ENCODE measurements at regions not wholly inside any gene's neighbourhood (a gene's known extent, or its start where the extent isn't known, plus 50 kb on each side); places are given as distances from the start of the nearest gene placed in this dataset.

DNA sequence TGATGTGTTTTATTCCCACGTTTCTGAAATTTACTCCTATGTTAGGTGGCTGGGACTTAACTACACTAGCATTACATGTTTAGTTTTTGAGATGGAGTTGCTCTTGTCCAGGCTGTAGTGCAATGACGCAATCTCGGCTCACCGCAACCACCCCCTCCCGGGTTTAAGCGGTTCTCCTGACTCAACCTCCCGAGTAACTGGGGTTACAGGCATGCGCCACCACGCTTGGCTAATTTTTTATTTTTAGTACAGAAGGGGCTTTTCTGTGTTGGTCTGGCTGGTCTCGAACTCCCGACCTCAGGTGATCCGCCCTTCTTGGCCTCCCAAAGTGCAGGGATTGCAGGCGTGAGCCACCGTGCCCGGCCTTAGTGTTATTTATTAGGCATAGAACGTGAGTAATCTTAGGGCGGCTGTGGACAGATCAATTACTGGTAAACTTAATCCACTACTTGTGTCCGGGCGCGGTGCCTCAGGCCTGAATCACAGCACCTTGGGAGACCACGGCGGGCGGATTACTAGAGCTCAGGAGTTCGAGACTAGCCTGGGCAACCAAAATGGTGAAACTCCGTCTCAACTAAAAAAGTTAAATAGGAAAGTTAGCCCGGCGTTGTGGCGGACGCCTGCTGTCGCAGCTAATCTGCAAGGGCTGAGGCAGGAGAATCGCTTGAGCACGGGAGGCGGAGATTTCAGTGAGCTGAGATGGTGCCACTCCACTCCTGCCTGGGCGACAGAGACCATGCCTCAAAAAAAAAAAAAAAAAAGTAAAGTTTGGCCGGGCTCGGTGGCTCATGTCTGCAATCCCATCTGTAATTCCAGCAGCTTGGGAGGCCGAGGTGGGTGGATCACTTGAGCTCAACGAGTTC is 123.7 kb upstream of the BTN3A2 start:
- Mint-ChIP-seq H3K4me1 (peaks cover 32% of the 10 kb centered on the region), H3K27me3 (no peaks in the 10 kb centered on the region), H3K36me3 (peaks cover 3% of the 10 kb centered on the region), H3K4me3 (peak overlapping the region; percentile 85), H3K9me3 (no peaks in the 10 kb centered on the region), H3K27ac (peak overlapping the region; percentile 98)
- peak; percentile 9 for ATAC-seq (ENCODE audit: low read depth)
- DNase-seq, result peak; percentile 67
- POLR2A ChIA-PET, result interaction anchor here (0.5 to 2.9 kb wide), 23 partner anchors 10 to 1597 kb away, joined by 3 to 61 read pairs (median 6); a partner anchor contains a TSS

GRCh38 chr6:26243132-26243531 is 121.9 kb upstream of the BTN3A2 start:
- Mint-ChIP-seq H3K4me3 (no peak overlapping the region), H3K9me3 (no peaks in the 10 kb centered on the region), H3K27me3 (no peaks in the 10 kb centered on the region), H3K27ac (no peak overlapping the region), H3K36me3 (peaks cover 3% of the 10 kb centered on the region), H3K4me1 (peaks cover 32% of the 10 kb centered on the region)
- DNase-seq (no peak), ATAC-seq (ENCODE audit: low read depth) (no peak)
- POLR2A ChIA-PET, result interaction anchor here (0.7 to 4.5 kb wide), 10 partner anchors 9 to 890 kb away, joined by 3 to 31 read pairs (median 4); a partner anchor contains a TSS

DNA sequence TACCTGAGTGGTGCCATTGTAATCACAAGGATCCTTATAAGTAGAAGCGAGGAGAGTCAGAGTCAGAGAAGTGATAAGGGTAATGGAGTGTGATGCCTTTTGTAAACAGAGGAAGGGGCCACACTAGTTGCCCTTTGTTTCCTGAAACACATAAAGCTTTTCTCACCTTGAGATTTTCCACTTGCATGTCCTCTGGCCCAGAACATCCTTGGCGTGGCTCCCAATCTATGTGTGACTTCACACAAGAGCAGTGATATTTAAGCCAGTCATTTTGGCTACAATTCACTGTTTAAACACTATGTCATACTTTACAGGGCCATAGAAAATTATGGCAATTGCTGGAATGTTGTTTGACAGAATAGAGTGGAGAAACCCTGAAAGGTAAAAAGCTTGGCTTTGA is 121.2 kb upstream of the BTN3A2 start:
- POLR2A ChIA-PET, result interaction anchor here (0.6 to 4.5 kb wide), 14 partner anchors 9 to 1623 kb away, joined by 3 to 31 read pairs (median 4); a partner anchor contains a TSS
- Mint-ChIP-seq H3K4me1 (peaks cover 29% of the 10 kb centered on the region), H3K27me3 (no peaks in the 10 kb centered on the region), H3K4me3 (no peak overlapping the region), H3K9me3 (no peaks in the 10 kb centered on the region), H3K27ac (no peak overlapping the region), H3K36me3 (peaks cover 3% of the 10 kb centered on the region)
- DNase-seq (no peak), ATAC-seq (ENCODE audit: low read depth) (no peak)

DNA sequence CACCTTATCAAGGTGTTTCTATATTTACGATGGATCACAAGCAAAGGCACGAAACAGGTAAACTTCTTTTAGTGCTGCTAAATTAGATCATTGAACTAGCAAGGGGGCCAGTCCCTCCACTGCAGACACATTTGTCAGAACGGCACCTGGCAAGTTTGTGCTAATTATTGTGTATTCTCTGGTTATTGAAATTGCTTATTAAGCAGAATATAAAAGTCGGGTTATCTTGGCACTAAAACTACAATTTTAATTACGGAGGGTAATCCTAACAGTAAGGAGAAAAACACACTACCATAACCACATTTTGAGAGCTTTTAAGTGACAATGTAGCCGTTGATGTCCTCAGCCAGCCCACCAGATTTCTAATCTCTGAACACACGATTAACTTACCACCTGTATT is 118.9 kb upstream of the BTN3A2 start:
- ATAC-seq (ENCODE audit: low read depth) (no peak), DNase-seq (no peak)
- Mint-ChIP-seq H3K4me1 (peaks cover 25% of the 10 kb centered on the region), H3K36me3 (peaks cover 2% of the 10 kb centered on the region), H3K27ac (no peak overlapping the region), H3K9me3 (no peaks in the 10 kb centered on the region), H3K4me3 (no peak overlapping the region), H3K27me3 (no peaks in the 10 kb centered on the region)
- POLR2A ChIA-PET, result interaction anchor here (1.8 to 4.5 kb wide), 3 partner anchors 12 to 122 kb away, joined by 4 to 31 read pairs (median 8); a partner anchor contains a TSS

GRCh38 chr6:26246553-26246952 is 118.4 kb upstream of the BTN3A2 start:
- POLR2A ChIA-PET, result interaction anchor here (1.8 to 4.5 kb wide), 2 partner anchors 12 to 123 kb away, joined by 4 to 31 read pairs; a partner anchor contains a TSS
- Mint-ChIP-seq H3K9me3 (no peaks in the 10 kb centered on the region), H3K27ac (no peak overlapping the region), H3K4me3 (no peak overlapping the region), H3K36me3 (peaks cover 2% of the 10 kb centered on the region), H3K4me1 (peaks cover 24% of the 10 kb centered on the region), H3K27me3 (no peaks in the 10 kb centered on the region)
- DNase-seq (no peak), ATAC-seq (ENCODE audit: low read depth) (no peak)

DNA sequence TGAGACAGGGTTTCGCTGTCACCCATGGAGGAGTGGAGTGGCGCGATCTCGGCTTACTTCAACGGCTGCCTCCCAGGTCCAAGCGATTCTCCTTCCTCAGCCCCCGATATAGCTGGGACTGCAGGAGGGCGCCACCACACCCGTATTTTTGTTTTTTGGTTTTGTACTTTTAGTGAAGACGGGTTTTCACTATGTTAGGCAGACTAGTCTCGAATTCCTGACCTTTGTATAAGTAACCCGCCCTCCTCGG is 115.4 kb upstream of the BTN3A2 start:
- H3K36me3 Mint-ChIP-seq, result peaks cover 2% of the 10 kb centered on the region
- POLR2A ChIA-PET, result interaction anchor here (1.3 to 4.4 kb wide), 19 partner anchors 19 to 1644 kb away, joined by 3 to 60 read pairs (median 15); a partner anchor contains a TSS
- no peaks in the 10 kb centered on the region for H3K27me3 Mint-ChIP-seq
- H3K9me3 Mint-ChIP-seq, result no peaks in the 10 kb centered on the region
- H3K4me3 Mint-ChIP-seq, result peak overlapping the region; percentile 90
- H3K27ac Mint-ChIP-seq, result peak overlapping the region; percentile 99
- ATAC-seq (ENCODE audit: low read depth) (peak; percentile 25), DNase-seq (no peak)
- H3K4me1 Mint-ChIP-seq, result peaks cover 19% of the 10 kb centered on the region

- Mint-ChIP-seq H3K27ac (peak overlapping the region; percentile 99), H3K36me3 (peaks cover 2% of the 10 kb centered on the region), H3K4me3 (peak overlapping the region; percentile 90), H3K27me3 (no peaks in the 10 kb centered on the region), H3K9me3 (no peaks in the 10 kb centered on the region), H3K4me1 (peaks cover 16% of the 10 kb centered on the region)
- peak; percentile 79 for DNase-seq
- POLR2A ChIA-PET, result interaction anchor here (0.5 to 4.4 kb wide), 34 partner anchors 20 to 1643 kb away, joined by 3 to 60 read pairs (median 8); partner anchors contain the start of gene HMGN4
- peak; percentile 53 for ATAC-seq (ENCODE audit: low read depth)
Observed at GRCh38 chr6:26249957-26250697, 114.9 kb upstream of the BTN3A2 start.

DNA sequence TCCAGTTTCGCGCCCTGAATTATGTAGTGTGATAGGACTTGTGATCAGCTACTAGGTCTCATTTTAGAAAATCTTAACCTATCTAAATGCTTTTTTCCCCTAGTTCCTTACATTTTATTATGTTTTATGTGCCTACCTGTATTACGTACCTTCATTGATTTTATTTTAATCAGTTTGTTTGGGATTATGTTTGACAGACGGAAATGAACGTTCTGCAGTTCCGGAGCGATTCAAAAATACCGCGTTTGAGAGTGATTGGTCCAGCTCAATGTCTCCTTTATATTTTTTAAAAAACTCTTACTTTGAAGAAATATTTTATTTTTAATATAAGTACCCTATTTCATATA is 114.3 kb upstream of the BTN3A2 start:
- no peaks in the 10 kb centered on the region for H3K9me3 Mint-ChIP-seq
- H3K36me3 Mint-ChIP-seq, result peaks cover 2% of the 10 kb centered on the region
- no peaks in the 10 kb centered on the region for H3K27me3 Mint-ChIP-seq
- peak overlapping the region; percentile 99 for H3K27ac Mint-ChIP-seq
- POLR2A ChIA-PET, result interaction anchor here (0.5 to 4.4 kb wide), 35 partner anchors 20 to 1643 kb away, joined by 3 to 60 read pairs (median 8); partner anchors contain the start of gene HMGN4
- peaks cover 14% of the 10 kb centered on the region for H3K4me1 Mint-ChIP-seq
- peak overlapping the region; percentile 90 for H3K4me3 Mint-ChIP-seq
- ATAC-seq (ENCODE audit: low read depth) (no peak), DNase-seq (no peak)

- Mint-ChIP-seq H3K4me1 (peaks cover 14% of the 10 kb centered on the region), H3K27ac (peak overlapping the region; percentile 99), H3K4me3 (peak overlapping the region; percentile 90), H3K27me3 (no peaks in the 10 kb centered on the region), H3K36me3 (peaks cover 2% of the 10 kb centered on the region), H3K9me3 (no peaks in the 10 kb centered on the region)
- peak; percentile 78 for DNase-seq
- peak; percentile 58 for ATAC-seq (ENCODE audit: low read depth)
- POLR2A ChIA-PET, result interaction anchor here (0.7 to 4.4 kb wide), 26 partner anchors 23 to 1642 kb away, joined by 3 to 60 read pairs (median 10); a partner anchor contains a TSS
Observed at GRCh38 chr6:26251354-26252076, 113.5 kb upstream of the BTN3A2 start.

DNA sequence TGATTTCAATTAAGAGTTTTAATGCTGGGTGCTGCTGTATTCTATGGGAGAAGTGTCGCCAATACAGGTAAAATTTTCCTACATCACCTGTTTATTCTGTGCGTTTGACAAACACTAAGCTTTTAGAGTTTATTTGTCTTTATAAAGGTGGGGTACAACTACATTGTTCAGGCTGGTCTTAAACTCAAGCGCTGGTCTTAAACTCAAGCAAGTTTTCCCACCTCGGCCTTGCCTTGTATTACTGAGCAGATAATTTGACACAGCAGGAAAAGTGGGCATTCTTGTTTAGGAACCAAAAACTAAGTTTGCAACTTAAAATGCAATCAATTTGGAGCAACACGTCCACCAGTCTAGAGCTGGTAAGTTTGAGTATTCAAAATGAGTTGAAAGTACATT is 112.9 kb upstream of the BTN3A2 start:
- H3K4me1 Mint-ChIP-seq, result peaks cover 18% of the 10 kb centered on the region
- H3K27ac Mint-ChIP-seq, result peak overlapping the region; percentile 99
- H3K36me3 Mint-ChIP-seq, result peaks cover 2% of the 10 kb centered on the region
- H3K9me3 Mint-ChIP-seq, result no peaks in the 10 kb centered on the region
- POLR2A ChIA-PET, result interaction anchor here (0.7 to 4.4 kb wide), 21 partner anchors 24 to 1641 kb away, joined by 3 to 60 read pairs (median 15); a partner anchor contains a TSS
- H3K27me3 Mint-ChIP-seq, result no peaks in the 10 kb centered on the region
- no peak for ATAC-seq (ENCODE audit: low read depth)
- DNase-seq, result no peak
- H3K4me3 Mint-ChIP-seq, result peak overlapping the region; percentile 90

GRCh38 chr6:26254724-26255123 is 110.3 kb upstream of the BTN3A2 start:
- peak overlapping the region; percentile 32 for H3K4me3 Mint-ChIP-seq
- H3K36me3 Mint-ChIP-seq, result peaks cover 5% of the 10 kb centered on the region
- H3K4me1 Mint-ChIP-seq, result peaks cover 12% of the 10 kb centered on the region
- H3K27ac Mint-ChIP-seq, result peak overlapping the region; percentile 10
- H3K27me3 Mint-ChIP-seq, result peaks cover 2% of the 10 kb centered on the region
- POLR2A ChIA-PET, result interaction anchor here (1.2 to 1.9 kb wide), 2 partner anchors 21 to 38 kb away, joined by 4 to 7 read pairs; a partner anchor contains a TSS
- no peak for DNase-seq
- no peaks in the 10 kb centered on the region for H3K9me3 Mint-ChIP-seq
- ATAC-seq (ENCODE audit: low read depth), result no peak

GRCh38 chr6:26257272-26257671 is 107.7 kb upstream of the BTN3A2 start:
- Mint-ChIP-seq H3K4me1 (peaks cover 10% of the 10 kb centered on the region), H3K27me3 (peaks cover 4% of the 10 kb centered on the region), H3K4me3 (no peak overlapping the region), H3K36me3 (peaks cover 13% of the 10 kb centered on the region), H3K27ac (no peak overlapping the region), H3K9me3 (no peaks in the 10 kb centered on the region)
- POLR2A ChIA-PET, result interaction anchor here (0.7 to 1.1 kb wide), 3 partner anchors 24 to 52 kb away, joined by 3 to 4 read pairs (median 3); a partner anchor contains a TSS
- no peak for DNase-seq
- no peak for ATAC-seq (ENCODE audit: low read depth)
